ENCODE measurements at regions not wholly inside any gene's neighbourhood (a gene's known extent, or its start where the extent isn't known, plus 50 kb on each side); places are given as distances from the start of the nearest gene placed in this dataset.

DNA sequence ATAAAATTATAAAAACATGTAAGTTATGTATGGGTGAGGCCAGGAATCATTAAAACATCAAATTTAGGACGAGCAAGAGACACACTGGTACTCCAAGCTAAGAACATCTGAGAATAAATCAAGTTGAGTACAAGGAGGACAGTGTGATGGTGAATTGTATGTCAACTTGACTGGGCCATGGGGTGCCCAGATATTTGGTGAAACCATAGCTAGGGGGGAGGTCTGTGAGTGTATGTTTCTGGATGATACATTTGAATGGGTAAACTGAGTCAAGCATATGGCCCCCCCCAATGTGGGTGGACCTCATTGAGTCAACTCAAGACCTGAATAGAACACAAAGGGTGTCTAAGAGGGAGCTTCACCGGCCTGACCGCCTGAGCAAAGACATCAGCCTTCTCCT, 115.3 kb upstream of the BCOR start:
- no peaks in the 10 kb centered on the region for H3F3A ChIP-seq (ENCODE audit: insufficient read depth)
- H3K9me2 ChIP-seq (replicated peaks; ENCODE audit: insufficient read depth, low read length), result no peaks in the 10 kb centered on the region
- H3K9ac ChIP-seq (ENCODE audit: low read length), result no peak overlapping the region
- H3K4me3 ChIP-seq (ENCODE audit: insufficient read depth, low read length, poor library complexity, severe bottlenecking), result no peak overlapping the region
- no peaks in the 10 kb centered on the region for H3K79me2 ChIP-seq (ENCODE audit: insufficient read depth, low read length)
- no peak overlapping the region for H2AFZ ChIP-seq (ENCODE audit: low read depth, low read length, severe bottlenecking)
- no peak overlapping the region for H3K27ac ChIP-seq (ENCODE audit: low read depth, low read length)
- no peak overlapping the region for H3K4me2 ChIP-seq (ENCODE audit: low read depth, low read length, poor library complexity, severe bottlenecking)
- H3K9me3 ChIP-seq (ENCODE audit: insufficient read depth, low read length), result no peaks in the 10 kb centered on the region
- no peak for TF ChIP-seq EZH2phosphoT487 (conservative IDR thresholded peaks at IDR 0.05; ENCODE audit: low read length)
- TF ChIP-seq, protein P1, sequence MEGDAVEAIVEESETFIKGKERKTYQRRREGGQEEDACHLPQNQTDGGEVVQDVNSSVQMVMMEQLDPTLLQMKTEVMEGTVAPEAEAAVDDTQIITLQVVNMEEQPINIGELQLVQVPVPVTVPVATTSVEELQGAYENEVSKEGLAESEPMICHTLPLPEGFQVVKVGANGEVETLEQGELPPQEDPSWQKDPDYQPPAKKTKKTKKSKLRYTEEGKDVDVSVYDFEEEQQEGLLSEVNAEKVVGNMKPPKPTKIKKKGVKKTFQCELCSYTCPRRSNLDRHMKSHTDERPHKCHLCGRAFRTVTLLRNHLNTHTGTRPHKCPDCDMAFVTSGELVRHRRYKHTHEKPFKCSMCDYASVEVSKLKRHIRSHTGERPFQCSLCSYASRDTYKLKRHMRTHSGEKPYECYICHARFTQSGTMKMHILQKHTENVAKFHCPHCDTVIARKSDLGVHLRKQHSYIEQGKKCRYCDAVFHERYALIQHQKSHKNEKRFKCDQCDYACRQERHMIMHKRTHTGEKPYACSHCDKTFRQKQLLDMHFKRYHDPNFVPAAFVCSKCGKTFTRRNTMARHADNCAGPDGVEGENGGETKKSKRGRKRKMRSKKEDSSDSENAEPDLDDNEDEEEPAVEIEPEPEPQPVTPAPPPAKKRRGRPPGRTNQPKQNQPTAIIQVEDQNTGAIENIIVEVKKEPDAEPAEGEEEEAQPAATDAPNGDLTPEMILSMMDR (IDR thresholded peaks at IDR 0.05; ENCODE audit: insufficient read depth, low read length, poor library complexity, severe bottlenecking), result no peak
- no peaks in the 10 kb centered on the region for H4K20me1 ChIP-seq (ENCODE audit: low read depth, low read length)
- H3K36me3 ChIP-seq (ENCODE audit: low read length), result no peaks in the 10 kb centered on the region
- no peaks in the 10 kb centered on the region for H3K27me3 ChIP-seq (ENCODE audit: low read length)

DNA sequence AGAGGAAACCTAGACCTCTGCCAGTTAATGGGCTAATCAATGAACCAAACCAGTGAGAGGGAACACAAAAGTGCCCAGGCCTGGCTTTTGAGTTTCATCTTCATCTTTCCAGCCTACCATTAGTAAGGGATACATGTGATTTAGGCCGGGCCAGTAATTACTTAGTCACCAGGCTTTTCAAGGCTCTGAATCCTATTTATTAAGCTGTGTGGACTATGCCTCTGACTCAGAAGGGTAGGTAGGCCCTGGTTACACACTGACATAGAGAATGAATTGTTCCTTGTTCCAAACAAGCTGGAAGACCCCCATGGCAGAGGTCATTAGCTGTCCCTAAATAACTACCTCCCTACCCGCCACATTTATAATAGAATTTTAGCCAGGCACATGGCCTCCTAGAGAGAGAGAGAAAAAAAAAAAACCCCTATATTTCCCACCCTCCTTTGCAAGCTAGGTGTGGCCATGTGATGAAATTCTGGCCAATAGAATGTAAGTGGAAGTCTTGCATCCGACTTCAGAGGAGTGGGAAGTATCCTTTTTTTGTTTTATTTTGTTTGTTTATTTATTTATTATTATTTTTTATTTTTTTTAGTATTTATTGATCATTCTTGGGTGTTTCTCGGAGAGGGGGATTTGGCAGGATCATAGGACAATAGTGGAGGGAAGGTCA, 112.3 kb upstream of the BCOR start:
- no peak overlapping the region for H3K4me2 ChIP-seq (ENCODE audit: low read depth, low read length, poor library complexity, severe bottlenecking)
- TF ChIP-seq, protein P1 (IDR thresholded peaks at IDR 0.05; ENCODE audit: insufficient read depth, low read length, poor library complexity, severe bottlenecking), result no peak
- no peak for TF ChIP-seq EZH2phosphoT487 (conservative IDR thresholded peaks at IDR 0.05; ENCODE audit: low read length)
- H3K36me3 ChIP-seq (ENCODE audit: low read length), result no peaks in the 10 kb centered on the region
- no peak overlapping the region for H3K27ac ChIP-seq (ENCODE audit: low read depth, low read length)
- no peaks in the 10 kb centered on the region for H4K20me1 ChIP-seq (ENCODE audit: low read depth, low read length)
- no peak overlapping the region for H2AFZ ChIP-seq (ENCODE audit: low read depth, low read length, severe bottlenecking)
- H3K9ac ChIP-seq (ENCODE audit: low read length), result no peak overlapping the region
- H3F3A ChIP-seq (ENCODE audit: insufficient read depth), result no peaks in the 10 kb centered on the region
- H3K9me2 ChIP-seq (replicated peaks; ENCODE audit: insufficient read depth, low read length), result no peaks in the 10 kb centered on the region
- H3K27me3 ChIP-seq (ENCODE audit: low read length), result no peaks in the 10 kb centered on the region
- H3K9me3 ChIP-seq (ENCODE audit: insufficient read depth, low read length), result no peaks in the 10 kb centered on the region
- H3K4me3 ChIP-seq (ENCODE audit: insufficient read depth, low read length, poor library complexity, severe bottlenecking), result no peak overlapping the region
- no peaks in the 10 kb centered on the region for H3K79me2 ChIP-seq (ENCODE audit: insufficient read depth, low read length)

DNA sequence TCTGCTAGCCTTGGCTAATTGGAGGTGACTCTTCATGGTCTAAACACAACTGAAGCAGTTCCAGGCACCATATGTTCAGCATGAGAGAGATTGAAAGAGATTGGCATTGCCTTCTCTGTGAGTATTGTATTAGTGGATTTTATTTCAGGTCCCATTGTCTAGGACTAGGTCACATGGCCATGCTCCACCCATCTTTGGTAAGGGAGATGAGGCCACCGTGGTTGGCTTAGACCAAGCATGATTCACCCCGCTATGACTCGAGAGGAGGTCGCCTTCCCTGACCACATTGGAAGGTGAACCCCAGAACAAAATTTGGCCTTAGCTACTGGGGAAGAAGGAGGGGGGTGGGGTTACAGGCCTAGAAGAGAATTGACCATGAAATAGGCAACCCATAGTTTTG, 109.9 kb upstream of the BCOR start:
- TF ChIP-seq, protein P1 (IDR thresholded peaks at IDR 0.05; ENCODE audit: insufficient read depth, low read length, poor library complexity, severe bottlenecking), result no peak
- no peak for TF ChIP-seq EZH2phosphoT487 (conservative IDR thresholded peaks at IDR 0.05; ENCODE audit: low read length)
- Histone ChIP-seq H3K27me3 (ENCODE audit: low read length) (no peaks in the 10 kb centered on the region), H3K9me2 (replicated peaks; ENCODE audit: insufficient read depth, low read length) (no peaks in the 10 kb centered on the region), H3K4me3 (ENCODE audit: insufficient read depth, low read length, poor library complexity, severe bottlenecking) (no peak overlapping the region), H4K20me1 (ENCODE audit: low read depth, low read length) (no peaks in the 10 kb centered on the region), H3K4me2 (ENCODE audit: low read depth, low read length, poor library complexity, severe bottlenecking) (no peak overlapping the region), H3K36me3 (ENCODE audit: low read length) (no peaks in the 10 kb centered on the region), H3K79me2 (ENCODE audit: insufficient read depth, low read length) (no peaks in the 10 kb centered on the region), H3F3A (ENCODE audit: insufficient read depth) (no peaks in the 10 kb centered on the region), H3K9me3 (ENCODE audit: insufficient read depth, low read length) (no peaks in the 10 kb centered on the region), H3K9ac (ENCODE audit: low read length) (no peak overlapping the region), H2AFZ (ENCODE audit: low read depth, low read length, severe bottlenecking) (no peak overlapping the region), H3K27ac (ENCODE audit: low read depth, low read length) (no peak overlapping the region)

Measured in SU-DHL-6 (cell line).